Nephron (organoid): ENCODE measurements at regions not wholly inside any gene's neighbourhood (a gene's known extent, or its start where the extent isn't known, plus 50 kb on each side); places are given as distances from the start of the nearest gene placed in this dataset.
A peak's percentile ranks its signal among the peaks of the same experiment; 100 is the strongest.

Source experiments
- H3K27ac Mint-ChIP-seq, 3 experiments: 2 replicates each; pipeline ENCODE4 v1.8.0; 2020; ENCODE audit warnings: mixed read lengths in 3 of 3, mild to moderate bottlenecking in 2 of 3, moderate library complexity in 1 of 3
- H3K27me3 Mint-ChIP-seq: 2 replicates; pipeline ENCODE4 v1.8.0; 2021; ENCODE audit warnings: low read depth, mild to moderate bottlenecking, moderate library complexity, mixed read lengths
- H3K36me3 Mint-ChIP-seq: 2 replicates; pipeline ENCODE4 v1.8.0; 2020; ENCODE audit warnings: low read depth, mixed read lengths
- H3K4me1 Mint-ChIP-seq: 2 replicates; pipeline ENCODE4 v1.8.0; 2020; ENCODE audit warnings: mixed read lengths
- H3K4me3 Mint-ChIP-seq, 3 experiments: 2 replicates each; pipeline ENCODE4 v1.8.0; 2020; ENCODE audit warnings: mild to moderate bottlenecking in 3 of 3, mixed read lengths in 3 of 3, moderate library complexity in 2 of 3
- H3K9me3 Mint-ChIP-seq: 2 replicates; pipeline ENCODE4 v1.8.0; 2020; ENCODE audit warnings: mixed read lengths
- TF ChIP-seq, protein P1 (sequence below), 3 experiments: fragments of 200-600 bp; sonication (generic); IDR thresholded peaks; one replicate each; pipeline ENCODE4 v1.5.0; 2021; ENCODE audit warnings: antibody characterized with exemption in 3 of 3; ENCODE audit not compliant: unreplicated experiment in 3 of 3

DNA sequence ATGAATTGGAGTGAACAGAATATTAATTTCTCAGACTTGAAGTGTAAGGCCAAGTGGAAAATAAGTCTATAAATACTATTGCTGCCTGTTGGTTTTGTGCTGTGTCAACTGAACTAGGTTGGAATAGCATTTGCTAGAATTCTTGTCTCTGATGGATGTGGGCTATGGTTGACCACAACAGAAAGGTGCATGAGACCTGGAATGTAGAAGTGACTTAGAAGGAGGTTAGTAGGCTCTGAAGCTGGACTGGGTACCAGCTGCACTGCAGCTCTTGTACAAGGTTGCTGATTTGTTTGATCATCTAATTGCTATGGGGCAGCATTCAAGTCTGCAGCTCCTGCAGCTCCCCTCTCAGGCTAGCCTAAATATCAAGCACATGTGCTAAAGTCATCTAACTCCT lies 479.0 kb upstream of the NRSN1 start:
- Mint-ChIP-seq H3K27me3 (no peaks in the 10 kb centered on the region), H3K4me3 (no peak overlapping the region), H3K9me3 (no peaks in the 10 kb centered on the region), H3K4me1 (peaks cover 38% of the 10 kb centered on the region), H3K27ac (no peak overlapping the region), H3K36me3 (no peaks in the 10 kb centered on the region)
- TF ChIP-seq, protein P1, sequence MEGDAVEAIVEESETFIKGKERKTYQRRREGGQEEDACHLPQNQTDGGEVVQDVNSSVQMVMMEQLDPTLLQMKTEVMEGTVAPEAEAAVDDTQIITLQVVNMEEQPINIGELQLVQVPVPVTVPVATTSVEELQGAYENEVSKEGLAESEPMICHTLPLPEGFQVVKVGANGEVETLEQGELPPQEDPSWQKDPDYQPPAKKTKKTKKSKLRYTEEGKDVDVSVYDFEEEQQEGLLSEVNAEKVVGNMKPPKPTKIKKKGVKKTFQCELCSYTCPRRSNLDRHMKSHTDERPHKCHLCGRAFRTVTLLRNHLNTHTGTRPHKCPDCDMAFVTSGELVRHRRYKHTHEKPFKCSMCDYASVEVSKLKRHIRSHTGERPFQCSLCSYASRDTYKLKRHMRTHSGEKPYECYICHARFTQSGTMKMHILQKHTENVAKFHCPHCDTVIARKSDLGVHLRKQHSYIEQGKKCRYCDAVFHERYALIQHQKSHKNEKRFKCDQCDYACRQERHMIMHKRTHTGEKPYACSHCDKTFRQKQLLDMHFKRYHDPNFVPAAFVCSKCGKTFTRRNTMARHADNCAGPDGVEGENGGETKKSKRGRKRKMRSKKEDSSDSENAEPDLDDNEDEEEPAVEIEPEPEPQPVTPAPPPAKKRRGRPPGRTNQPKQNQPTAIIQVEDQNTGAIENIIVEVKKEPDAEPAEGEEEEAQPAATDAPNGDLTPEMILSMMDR (IDR thresholded peaks at IDR 0.05; ENCODE audit: unreplicated experiment in 3 of 3): no peak

DNA sequence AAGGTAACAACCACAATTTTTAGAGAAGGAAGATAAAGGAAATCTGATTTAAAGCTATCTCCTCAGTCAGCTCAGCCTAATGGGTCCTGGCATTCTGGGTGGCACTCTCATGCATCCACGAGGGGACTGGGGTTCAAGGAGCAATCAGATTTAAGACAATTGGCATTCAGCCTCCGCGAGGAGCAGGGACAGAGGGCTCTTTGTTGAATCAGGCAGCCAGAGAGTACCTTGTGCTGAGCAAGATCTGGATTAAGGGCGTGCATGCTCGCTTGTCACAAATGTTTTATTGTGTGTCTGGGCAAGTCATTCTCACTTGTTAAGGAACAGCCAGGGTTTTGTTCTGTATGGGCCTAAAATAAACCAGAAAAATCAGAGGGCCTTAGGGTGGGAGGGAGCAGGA lies 475.3 kb upstream of the NRSN1 start:
- Mint-ChIP-seq H3K27ac (peak overlapping the region; percentile 78 to 79 (median 79)), H3K27me3 (no peaks in the 10 kb centered on the region), H3K4me1 (peaks cover 39% of the 10 kb centered on the region), H3K36me3 (no peaks in the 10 kb centered on the region), H3K4me3 (peak overlapping the region in 1 of 3 experiments; percentile 2), H3K9me3 (no peaks in the 10 kb centered on the region)
- TF ChIP-seq, protein P1 (IDR thresholded peaks at IDR 0.05; ENCODE audit: unreplicated experiment in 3 of 3): no peak

DNA sequence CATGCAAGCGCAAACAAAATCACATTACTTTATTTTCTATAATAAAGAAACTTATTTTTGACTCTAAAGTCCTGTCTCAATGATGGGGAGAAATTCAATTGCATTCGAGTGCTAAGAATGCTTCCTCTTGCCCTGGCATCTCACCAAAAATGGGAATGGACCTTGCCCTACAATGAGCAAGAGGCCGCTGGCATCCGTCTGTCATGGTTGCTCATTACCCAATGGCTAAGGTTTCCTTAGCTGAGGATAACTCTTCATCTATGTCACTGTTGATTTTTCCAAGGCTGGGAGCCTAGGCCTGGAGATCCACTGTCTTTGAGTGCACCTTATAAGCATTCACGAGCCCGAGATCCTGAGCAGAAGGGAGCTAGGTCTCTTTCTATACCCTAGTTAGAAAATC lies 471.3 kb upstream of the NRSN1 start:
- peak overlapping the region; percentile 55 to 90 (median 82) for H3K27ac Mint-ChIP-seq
- TF ChIP-seq, protein P1 (IDR thresholded peaks at IDR 0.05; ENCODE audit: unreplicated experiment in 3 of 3): no peak
- peaks cover 59% of the 10 kb centered on the region for H3K4me1 Mint-ChIP-seq
- no peaks in the 10 kb centered on the region for H3K9me3 Mint-ChIP-seq
- H3K27me3 Mint-ChIP-seq: no peaks in the 10 kb centered on the region
- no peaks in the 10 kb centered on the region for H3K36me3 Mint-ChIP-seq
- no peak overlapping the region for H3K4me3 Mint-ChIP-seq

DNA sequence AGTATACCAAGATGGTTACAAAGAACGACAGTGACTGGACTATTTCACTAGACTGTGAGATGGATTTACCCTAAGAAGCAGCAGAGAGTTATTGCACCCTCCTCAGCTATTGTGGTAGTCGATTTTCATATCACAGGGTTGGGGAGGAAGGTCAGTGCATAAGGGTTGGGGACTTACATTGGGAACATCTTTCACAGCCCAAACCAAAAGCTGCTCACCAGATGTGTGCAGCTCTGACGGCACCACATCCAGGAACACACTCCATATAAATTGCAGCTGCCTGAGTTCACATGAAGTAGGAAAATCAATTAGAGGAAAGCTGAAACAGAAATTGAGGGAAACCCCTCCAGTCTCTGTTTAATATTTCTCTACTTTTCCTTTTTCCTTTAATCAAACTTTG lies 470.5 kb upstream of the NRSN1 start:
- Mint-ChIP-seq H3K27ac (peak overlapping the region; percentile 55 to 90 (median 82)), H3K36me3 (no peaks in the 10 kb centered on the region), H3K9me3 (no peaks in the 10 kb centered on the region), H3K27me3 (no peaks in the 10 kb centered on the region), H3K4me1 (peaks cover 51% of the 10 kb centered on the region), H3K4me3 (no peak overlapping the region)
- TF ChIP-seq, protein P1 (IDR thresholded peaks at IDR 0.05; ENCODE audit: unreplicated experiment in 3 of 3): no peak

DNA sequence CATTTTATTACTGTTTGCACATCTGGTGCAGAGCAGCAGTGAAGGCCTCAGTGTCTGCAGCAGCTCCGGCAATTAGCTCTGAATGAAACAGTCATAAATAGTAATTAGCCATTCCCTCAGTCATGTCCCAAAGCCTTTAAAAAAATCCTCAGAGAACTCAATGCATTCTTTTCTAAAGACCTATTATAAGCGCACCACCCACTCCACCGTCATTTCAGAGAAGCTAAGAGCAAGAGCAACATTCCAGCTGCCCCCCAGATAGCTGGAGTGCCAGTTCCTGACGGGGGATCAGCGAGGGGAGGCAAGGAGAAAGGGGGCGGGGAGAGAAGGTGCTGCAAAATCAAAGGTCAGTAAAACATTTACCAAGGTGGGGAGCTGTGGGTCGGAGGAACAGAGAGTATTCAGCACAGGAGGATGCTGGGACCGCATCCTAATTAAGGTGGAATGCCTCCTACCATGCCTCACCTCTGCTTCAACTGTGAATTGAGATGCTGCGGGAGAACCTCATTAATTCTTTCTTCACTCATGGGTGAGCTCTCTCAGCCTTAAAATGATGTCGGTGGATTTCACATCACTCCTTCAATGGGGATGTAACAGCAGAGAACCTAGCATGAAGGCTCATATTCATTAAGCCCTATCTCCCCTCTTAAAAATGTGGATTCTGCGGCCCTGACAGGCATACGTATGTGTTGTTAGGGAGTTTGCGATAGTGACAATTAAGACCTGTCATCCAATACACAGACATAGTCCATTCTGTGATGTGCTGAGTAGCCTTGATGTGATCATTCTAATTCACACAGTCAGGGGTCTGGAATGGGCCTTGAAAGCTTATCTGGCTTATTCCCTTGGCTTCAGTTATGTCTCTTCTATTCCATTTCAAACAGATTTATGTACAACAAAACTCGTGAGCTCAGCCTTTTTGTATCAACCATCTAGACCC lies 469.5 kb upstream of the NRSN1 start:
- Mint-ChIP-seq H3K27me3 (no peaks in the 10 kb centered on the region), H3K36me3 (no peaks in the 10 kb centered on the region), H3K4me1 (peaks cover 41% of the 10 kb centered on the region), H3K27ac (peak overlapping the region; percentile 84 to 91 (median 90)), H3K9me3 (no peaks in the 10 kb centered on the region), H3K4me3 (peak overlapping the region; percentile 11 to 36 (median 33))
- TF ChIP-seq, protein P1 (IDR thresholded peaks at IDR 0.05; ENCODE audit: unreplicated experiment in 3 of 3): no peak
